ENCODE measurements at regions not wholly inside any gene's neighbourhood (a gene's known extent, or its start where the extent isn't known, plus 50 kb on each side); places are given as distances from the start of the nearest gene placed in this dataset.

DNA sequence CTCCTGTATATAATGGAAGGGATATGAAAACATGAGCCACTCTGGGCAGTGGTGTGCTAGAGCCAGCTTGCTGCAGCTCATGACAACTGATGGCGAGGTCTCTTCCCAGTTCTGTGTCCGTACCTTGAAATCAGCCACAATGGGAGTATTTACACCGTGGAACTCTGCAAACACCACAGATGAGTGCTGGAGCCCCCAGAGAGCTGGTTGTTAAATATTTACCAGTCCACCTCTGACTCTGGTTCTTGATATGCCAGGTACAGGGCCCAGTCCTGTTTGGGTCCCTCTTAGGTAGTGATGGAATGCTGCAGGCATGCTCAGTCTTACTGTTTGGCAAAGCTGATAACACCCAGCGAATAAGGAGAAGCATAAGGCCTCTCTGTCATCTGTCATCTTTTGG is 116.1 kb upstream of the GLI2 start (continued):
- TF ChIP-seq, protein P1, sequence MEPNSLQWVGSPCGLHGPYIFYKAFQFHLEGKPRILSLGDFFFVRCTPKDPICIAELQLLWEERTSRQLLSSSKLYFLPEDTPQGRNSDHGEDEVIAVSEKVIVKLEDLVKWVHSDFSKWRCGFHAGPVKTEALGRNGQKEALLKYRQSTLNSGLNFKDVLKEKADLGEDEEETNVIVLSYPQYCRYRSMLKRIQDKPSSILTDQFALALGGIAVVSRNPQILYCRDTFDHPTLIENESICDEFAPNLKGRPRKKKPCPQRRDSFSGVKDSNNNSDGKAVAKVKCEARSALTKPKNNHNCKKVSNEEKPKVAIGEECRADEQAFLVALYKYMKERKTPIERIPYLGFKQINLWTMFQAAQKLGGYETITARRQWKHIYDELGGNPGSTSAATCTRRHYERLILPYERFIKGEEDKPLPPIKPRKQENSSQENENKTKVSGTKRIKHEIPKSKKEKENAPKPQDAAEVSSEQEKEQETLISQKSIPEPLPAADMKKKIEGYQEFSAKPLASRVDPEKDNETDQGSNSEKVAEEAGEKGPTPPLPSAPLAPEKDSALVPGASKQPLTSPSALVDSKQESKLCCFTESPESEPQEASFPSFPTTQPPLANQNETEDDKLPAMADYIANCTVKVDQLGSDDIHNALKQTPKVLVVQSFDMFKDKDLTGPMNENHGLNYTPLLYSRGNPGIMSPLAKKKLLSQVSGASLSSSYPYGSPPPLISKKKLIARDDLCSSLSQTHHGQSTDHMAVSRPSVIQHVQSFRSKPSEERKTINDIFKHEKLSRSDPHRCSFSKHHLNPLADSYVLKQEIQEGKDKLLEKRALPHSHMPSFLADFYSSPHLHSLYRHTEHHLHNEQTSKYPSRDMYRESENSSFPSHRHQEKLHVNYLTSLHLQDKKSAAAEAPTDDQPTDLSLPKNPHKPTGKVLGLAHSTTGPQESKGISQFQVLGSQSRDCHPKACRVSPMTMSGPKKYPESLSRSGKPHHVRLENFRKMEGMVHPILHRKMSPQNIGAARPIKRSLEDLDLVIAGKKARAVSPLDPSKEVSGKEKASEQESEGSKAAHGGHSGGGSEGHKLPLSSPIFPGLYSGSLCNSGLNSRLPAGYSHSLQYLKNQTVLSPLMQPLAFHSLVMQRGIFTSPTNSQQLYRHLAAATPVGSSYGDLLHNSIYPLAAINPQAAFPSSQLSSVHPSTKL (CRISPR knock-in tag; IDR thresholded peaks at IDR 0.05) = peak; percentile 80
- TF ChIP-seq, protein P2, sequence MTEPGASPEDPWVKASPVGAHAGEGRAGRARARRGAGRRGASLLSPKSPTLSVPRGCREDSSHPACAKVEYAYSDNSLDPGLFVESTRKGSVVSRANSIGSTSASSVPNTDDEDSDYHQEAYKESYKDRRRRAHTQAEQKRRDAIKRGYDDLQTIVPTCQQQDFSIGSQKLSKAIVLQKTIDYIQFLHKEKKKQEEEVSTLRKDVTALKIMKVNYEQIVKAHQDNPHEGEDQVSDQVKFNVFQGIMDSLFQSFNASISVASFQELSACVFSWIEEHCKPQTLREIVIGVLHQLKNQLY (CRISPR knock-in tag; IDR thresholded peaks at IDR 0.05) = no peak
- TF ChIP-seq ZNF570 (CRISPR knock-in tag; IDR thresholded peaks at IDR 0.05; ENCODE audit: borderline replicate concordance) (no peak), KDM3A (CRISPR knock-in tag; IDR thresholded peaks at IDR 0.05; ENCODE audit: low read depth) (no peak), ZNF546 (CRISPR knock-in tag; conservative IDR thresholded peaks at IDR 0.05) (no peak), ZEB1 (IDR thresholded peaks at IDR 0.05; ENCODE audit: insufficient replicate concordance, low read depth) (peak; percentile 75), ZFP62 (CRISPR knock-in tag; IDR thresholded peaks at IDR 0.05) (no peak), PHF5A (CRISPR knock-in tag; IDR thresholded peaks at IDR 0.05; ENCODE audit: low read depth, unreplicated experiment) (no peak), NR3C1 (CRISPR knock-in tag; IDR thresholded peaks at IDR 0.05) (no peak), KLF15 (CRISPR knock-in tag; IDR thresholded peaks at IDR 0.05; ENCODE audit: borderline replicate concordance) (no peak), TOPORS (CRISPR knock-in tag; IDR thresholded peaks at IDR 0.05) (no peak), SKI (IDR thresholded peaks at IDR 0.05; ENCODE audit: partially characterized antibody) (no peak), ZKSCAN1 (IDR thresholded peaks at IDR 0.05; ENCODE audit: low read length) (no peak), NR2F6 (IDR thresholded peaks at IDR 0.05) (peak; percentile 33; the same call in 1 of the 2 replicates), NR2F6 (CRISPR knock-in tag; IDR thresholded peaks at IDR 0.05) (no peak), ZNF598 (CRISPR knock-in tag; IDR thresholded peaks at IDR 0.05; ENCODE audit: borderline replicate concordance) (no peak), ZBTB3 (CRISPR knock-in tag; IDR thresholded peaks at IDR 0.05; ENCODE audit: borderline replicate concordance, low read depth) (no peak), ZNF747 (CRISPR knock-in tag; IDR thresholded peaks at IDR 0.05; ENCODE audit: borderline replicate concordance) (no peak), TCF7 (IDR thresholded peaks at IDR 0.05; ENCODE audit: low read depth) (no peak), NFKBIZ (CRISPR knock-in tag; IDR thresholded peaks at IDR 0.05) (0 out of 2 replicates have a peak, but pooled peaks have one; percentile 24), ZNF562 (CRISPR knock-in tag; IDR thresholded peaks at IDR 0.05; ENCODE audit: borderline replicate concordance) (no peak), MTA1 (CRISPR knock-in tag; IDR thresholded peaks at IDR 0.05; ENCODE audit: borderline replicate concordance) (no peak), NFATC3 (CRISPR knock-in tag; IDR thresholded peaks at IDR 0.05) (no peak)
- TF ChIP-seq, protein P3, sequence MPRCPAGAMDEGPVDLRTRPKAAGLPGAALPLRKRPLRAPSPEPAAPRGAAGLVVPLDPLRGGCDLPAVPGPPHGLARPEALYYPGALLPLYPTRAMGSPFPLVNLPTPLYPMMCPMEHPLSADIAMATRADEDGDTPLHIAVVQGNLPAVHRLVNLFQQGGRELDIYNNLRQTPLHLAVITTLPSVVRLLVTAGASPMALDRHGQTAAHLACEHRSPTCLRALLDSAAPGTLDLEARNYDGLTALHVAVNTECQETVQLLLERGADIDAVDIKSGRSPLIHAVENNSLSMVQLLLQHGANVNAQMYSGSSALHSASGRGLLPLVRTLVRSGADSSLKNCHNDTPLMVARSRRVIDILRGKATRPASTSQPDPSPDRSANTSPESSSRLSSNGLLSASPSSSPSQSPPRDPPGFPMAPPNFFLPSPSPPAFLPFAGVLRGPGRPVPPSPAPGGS (CRISPR knock-in tag; IDR thresholded peaks at IDR 0.05) = no peak
- TF ChIP-seq, protein P4, sequence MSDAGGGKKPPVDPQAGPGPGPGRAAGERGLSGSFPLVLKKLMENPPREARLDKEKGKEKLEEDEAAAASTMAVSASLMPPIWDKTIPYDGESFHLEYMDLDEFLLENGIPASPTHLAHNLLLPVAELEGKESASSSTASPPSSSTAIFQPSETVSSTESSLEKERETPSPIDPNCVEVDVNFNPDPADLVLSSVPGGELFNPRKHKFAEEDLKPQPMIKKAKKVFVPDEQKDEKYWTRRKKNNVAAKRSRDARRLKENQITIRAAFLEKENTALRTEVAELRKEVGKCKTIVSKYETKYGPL (CRISPR knock-in tag; IDR thresholded peaks at IDR 0.05) = no peak
- TF ChIP-seq, protein P5, sequence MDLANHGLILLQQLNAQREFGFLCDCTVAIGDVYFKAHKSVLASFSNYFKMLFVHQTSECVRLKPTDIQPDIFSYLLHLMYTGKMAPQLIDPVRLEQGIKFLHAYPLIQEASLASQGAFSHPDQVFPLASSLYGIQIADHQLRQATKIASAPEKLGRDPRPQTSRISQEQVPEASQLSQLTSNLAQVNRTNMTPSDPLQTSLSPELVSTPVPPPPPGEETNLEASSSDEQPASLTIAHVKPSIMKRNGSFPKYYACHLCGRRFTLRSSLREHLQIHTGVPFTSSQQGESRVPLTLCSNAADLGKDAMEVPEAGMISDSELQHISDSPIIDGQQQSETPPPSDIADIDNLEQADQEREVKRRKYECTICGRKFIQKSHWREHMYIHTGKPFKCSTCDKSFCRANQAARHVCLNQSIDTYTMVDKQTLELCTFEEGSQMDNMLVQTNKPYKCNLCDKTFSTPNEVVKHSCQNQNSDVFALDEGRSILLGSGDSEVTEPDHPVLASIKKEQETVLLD (CRISPR knock-in tag; IDR thresholded peaks at IDR 0.05; ENCODE audit: low read depth) = no peak
